ENCODE measurements at regions not wholly inside any gene's neighbourhood (a gene's known extent, or its start where the extent isn't known, plus 50 kb on each side); places are given as distances from the start of the nearest gene placed in this dataset.

DNA sequence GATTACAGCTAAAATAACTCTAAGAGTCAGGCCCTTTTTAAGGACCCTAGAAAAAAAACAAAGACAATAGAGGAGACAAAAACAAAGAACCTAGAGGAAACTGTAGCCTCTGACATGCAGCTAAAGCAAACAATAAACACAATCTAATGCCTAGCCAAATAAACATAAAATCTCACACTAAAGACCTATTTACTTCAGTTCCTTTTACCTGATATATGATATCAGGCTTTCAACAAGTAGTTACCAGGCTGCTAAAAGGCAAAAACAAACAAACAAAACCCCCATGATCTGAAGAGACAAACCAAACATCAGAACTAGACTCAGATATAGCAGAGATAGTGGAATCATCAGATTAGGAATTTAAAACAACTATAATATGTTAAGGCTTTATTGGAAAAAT, 226.5 kb upstream of the POU5F2 start:
- TF ChIP-seq, protein P1, sequence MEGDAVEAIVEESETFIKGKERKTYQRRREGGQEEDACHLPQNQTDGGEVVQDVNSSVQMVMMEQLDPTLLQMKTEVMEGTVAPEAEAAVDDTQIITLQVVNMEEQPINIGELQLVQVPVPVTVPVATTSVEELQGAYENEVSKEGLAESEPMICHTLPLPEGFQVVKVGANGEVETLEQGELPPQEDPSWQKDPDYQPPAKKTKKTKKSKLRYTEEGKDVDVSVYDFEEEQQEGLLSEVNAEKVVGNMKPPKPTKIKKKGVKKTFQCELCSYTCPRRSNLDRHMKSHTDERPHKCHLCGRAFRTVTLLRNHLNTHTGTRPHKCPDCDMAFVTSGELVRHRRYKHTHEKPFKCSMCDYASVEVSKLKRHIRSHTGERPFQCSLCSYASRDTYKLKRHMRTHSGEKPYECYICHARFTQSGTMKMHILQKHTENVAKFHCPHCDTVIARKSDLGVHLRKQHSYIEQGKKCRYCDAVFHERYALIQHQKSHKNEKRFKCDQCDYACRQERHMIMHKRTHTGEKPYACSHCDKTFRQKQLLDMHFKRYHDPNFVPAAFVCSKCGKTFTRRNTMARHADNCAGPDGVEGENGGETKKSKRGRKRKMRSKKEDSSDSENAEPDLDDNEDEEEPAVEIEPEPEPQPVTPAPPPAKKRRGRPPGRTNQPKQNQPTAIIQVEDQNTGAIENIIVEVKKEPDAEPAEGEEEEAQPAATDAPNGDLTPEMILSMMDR (conservative IDR thresholded peaks at IDR 0.05 in 1 of 2, IDR thresholded peaks at IDR 0.05 in 1 of 2; ENCODE audit: extremely low read depth in 1 of 2, insufficient read depth in 1 of 2, low read depth in 1 of 2, low read length in 2 of 2), result no peak
- TF ChIP-seq EZH2 (IDR thresholded peaks at IDR 0.05; ENCODE audit: borderline replicate concordance, low read length), result no peak

Measured in mammary epithelial cell (primary cell).